DOHH2 (cell line): ENCODE measurements at regions not wholly inside any gene's neighbourhood (a gene's known extent, or its start where the extent isn't known, plus 50 kb on each side); places are given as distances from the start of the nearest gene placed in this dataset.

ENCODE experiments used
- EZH2phosphoT487 ChIP-seq: fragments of 200-600 bp; sonication (generic); IDR thresholded peaks from 2 replicates; pipeline ENCODE4 v1.6.1; 2017; ENCODE audit warnings: borderline replicate concordance, mild to moderate bottlenecking, antibody characterized with exemption, low read length, moderate library complexity, mixed read lengths
- TF ChIP-seq, protein P1 (sequence below): fragments of 200-600 bp; sonication (generic); IDR thresholded peaks from one replicate; pipeline ENCODE4 v1.5.1; 2014; ENCODE audit warnings: antibody characterized with exemption, mild to moderate bottlenecking, low read depth, low read length; ENCODE audit not compliant: poor library complexity, severe bottlenecking

DNA sequence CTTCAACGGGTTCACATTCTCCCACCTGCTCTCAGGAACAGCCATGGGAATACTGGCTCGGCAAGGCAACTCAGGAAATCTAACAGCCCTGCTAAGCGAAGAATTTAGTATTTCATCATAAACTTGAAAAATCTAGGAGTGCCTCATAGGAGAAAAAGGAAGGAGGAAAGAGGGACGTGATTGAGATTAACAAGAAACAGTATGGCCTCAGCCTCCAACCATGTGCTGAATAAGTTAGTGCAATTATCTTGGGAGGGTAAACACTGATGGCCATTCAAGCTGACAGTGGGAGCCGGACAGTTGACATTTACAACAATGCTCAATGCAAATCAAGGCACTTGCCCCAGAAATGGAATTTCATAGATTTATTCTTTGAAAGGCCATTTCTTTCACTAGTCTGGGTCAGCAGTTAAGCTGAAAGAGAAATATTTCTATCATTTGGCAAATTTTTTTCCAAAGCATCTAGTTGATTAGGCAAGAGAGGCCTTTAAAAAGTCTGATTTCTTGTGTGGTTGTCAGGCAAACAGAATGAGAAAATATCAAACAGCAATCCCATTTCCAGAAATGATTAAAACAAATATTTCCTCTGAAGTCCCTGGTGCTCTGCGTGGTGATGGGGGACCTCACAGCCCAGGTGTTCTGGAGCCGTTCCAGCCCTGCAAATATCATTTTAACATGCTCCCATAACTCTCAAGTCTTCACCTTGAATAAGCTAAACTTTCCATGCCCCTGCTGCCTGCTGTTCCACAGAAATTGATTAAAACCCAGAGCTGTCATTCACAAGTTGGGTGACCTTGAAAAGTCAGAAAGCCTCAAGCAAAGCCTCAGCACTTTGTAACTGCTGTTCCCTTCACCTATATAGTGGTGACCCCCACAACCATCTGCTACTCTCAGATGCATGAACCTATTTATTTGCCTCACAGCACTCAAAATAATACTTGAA is 121.6 kb downstream of the PHLDA1 start:
- TF ChIP-seq, protein P1, sequence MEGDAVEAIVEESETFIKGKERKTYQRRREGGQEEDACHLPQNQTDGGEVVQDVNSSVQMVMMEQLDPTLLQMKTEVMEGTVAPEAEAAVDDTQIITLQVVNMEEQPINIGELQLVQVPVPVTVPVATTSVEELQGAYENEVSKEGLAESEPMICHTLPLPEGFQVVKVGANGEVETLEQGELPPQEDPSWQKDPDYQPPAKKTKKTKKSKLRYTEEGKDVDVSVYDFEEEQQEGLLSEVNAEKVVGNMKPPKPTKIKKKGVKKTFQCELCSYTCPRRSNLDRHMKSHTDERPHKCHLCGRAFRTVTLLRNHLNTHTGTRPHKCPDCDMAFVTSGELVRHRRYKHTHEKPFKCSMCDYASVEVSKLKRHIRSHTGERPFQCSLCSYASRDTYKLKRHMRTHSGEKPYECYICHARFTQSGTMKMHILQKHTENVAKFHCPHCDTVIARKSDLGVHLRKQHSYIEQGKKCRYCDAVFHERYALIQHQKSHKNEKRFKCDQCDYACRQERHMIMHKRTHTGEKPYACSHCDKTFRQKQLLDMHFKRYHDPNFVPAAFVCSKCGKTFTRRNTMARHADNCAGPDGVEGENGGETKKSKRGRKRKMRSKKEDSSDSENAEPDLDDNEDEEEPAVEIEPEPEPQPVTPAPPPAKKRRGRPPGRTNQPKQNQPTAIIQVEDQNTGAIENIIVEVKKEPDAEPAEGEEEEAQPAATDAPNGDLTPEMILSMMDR: no peak
- TF ChIP-seq EZH2phosphoT487: no peak
